ENCODE measurements at regions not wholly inside any gene's neighbourhood (a gene's known extent, or its start where the extent isn't known, plus 50 kb on each side); places are given as distances from the start of the nearest gene placed in this dataset.

DNA sequence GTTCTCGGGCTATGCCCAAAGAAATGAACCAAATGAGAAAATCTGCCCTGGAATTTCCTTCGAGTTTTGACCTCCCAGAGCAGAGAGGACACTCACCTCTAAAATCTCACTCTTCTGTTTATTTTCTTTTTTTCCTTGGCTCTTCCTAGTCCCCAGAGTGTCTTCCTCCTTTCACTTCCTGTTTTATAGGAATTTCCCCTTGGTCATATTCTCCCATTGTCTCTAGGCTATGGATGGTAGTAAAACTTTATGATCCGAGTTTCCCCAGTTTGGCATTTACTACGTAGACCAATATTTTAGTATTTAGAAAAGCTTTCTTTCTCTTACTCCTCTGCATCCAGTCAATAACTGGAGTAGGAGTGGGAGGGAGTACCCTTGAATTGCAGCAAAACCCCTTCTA, 354.5 kb upstream of the ZNF608 start:
- no peak for DNase-seq

DNA sequence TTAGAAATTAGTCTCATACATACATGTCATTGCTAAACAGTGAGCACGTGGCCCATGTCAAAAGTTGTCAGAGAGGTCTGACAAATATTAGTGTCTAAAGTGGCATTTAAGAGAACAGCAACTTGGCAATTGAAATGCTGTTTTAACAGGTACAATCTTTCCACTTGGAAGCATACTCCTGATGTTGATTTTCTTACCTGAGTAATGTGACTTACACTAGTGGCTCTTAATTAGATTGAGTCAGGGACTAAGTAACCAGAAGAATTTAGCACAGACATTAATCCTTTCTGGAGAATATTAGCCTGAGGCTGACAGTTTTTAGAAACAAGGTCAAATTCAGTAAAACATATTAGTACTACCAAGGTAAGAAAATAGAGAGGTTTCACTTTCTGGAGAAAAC, 357.0 kb upstream of the ZNF608 start:
- no peak for DNase-seq

DNA sequence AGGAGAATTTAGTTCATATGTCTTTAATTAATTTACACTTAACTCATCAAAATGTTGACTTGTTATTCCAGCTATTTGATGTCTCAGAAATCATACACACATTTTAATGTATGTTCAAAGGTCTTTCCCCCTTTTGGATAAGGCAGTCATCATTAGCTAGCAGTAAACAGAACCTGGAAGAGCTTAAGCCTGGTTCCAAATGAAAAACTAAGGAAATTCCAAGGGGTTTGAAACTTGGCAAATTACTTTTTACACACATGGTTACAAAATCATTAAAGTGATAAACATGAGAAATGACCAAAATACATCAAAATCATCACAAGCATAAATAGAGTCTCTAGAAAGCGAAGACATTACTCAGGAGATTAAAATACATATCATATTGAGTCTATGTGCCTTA, 359.8 kb upstream of the ZNF608 start:
- DNase-seq: no peak

DNA sequence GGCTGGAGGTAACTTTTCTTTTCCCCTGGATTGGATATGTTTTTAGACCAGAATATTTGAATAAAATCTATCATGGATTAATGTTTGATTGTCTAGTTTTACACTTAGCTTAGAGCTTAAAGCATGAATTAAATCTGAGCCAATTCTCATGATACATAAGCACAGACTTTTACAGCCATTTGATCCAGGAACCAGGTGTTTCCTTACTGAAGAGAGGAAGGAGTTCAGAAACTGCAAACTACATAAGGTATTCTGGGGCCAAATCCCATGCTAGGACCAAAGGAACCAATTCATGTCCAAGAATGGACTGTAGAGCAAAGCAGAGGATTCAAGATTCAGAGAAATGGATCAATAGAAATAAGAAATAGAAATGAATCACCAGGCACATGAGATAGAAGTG, 360.4 kb upstream of the ZNF608 start:
- DNase-seq: no peak

DNA sequence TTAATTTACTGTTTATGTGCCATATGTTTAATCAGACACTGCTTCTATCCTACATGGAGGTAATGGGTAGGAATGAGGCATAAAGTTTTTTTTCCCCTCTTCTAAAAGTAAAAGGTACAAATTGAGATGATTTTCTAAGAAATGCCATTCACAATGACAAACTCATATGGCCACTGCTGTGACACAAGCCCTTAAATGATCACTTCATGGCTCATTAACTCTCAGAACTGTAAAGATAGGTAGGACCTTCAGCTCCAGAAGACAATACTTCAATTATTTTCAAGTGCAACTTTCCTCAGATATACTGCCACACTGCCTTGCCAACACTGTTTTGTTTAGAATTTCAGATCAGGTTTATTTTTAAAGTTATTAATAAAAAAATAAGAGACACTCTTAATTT, 362.9 kb upstream of the ZNF608 start:
- no peak for DNase-seq

DNA sequence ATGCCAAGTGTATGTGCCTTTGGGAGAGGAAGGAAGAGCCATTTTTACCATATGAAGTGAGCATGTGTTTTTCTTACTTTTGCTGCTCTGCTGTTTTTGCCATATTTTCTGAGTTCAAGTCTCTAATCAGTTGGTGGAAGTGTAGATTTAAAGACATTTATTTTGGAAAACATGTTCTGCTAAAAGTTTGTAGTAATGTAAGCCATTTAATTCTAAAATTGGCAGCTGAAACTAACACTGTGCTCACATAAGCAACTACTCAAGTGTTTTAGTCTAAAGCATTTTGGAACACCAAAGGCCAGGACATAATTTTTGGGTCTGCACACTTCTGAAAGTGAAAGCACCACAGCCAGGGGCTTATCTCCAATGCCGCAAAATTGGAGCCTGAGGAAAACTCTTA, 363.4 kb upstream of the ZNF608 start:
- DNase-seq: no peak

DNA sequence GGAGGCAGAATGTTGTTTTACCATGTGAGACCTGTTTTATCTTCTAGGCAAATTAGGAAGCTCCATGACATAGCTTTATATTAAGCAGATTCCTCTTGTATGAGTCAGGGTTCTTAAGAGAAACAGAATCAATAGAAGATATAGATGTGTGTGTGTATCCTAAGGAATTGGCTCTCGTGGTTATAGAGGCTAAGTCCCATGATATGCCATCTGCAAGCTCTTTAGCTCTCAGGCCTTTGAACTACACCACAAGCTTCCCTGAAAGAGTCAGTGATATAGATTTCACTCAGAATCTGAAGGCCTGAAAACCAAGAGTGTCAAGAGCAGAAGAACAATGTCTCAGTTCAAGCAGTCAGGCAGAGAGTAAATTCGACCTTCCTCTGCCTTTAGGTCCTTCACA, 365.8 kb upstream of the ZNF608 start:
- DNase-seq: no peak

DNA sequence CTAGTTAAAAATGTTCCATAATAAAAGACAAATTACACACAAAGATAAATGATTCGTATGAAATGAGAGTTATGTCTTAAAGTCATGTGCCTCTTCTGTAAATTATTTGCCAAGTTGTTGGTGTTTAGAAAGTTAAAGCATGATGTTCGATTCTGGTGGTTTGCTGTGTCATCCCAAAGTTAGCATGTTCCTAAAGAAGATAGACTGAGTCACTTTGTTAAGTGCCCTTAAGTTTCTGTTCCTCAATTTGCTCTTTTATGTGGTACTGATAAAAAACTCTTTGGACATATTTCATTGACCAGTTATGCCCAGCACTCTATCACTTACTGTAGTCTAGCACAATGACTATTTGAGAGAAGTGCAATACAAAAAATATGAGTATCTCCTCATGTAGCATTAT, 366.9 kb upstream of the ZNF608 start:
- no peak for DNase-seq

DNA sequence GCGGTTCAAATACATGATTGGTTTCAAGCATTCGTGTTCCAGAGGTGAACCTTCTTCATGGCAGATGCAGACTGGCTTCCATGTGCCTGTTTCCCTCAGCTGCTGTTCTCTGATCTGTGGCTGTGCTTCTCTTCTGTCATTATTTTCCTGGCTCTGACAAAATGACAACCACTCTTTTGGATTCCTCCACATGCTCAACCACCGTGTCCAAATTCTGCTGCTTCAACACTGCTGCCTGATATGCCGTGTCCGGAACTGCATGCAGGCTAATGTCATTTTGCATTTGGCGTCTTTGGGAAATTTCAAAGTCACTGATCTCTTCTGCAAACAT, 368.7 kb upstream of the ZNF608 start:
- no peak for DNase-seq

DNA sequence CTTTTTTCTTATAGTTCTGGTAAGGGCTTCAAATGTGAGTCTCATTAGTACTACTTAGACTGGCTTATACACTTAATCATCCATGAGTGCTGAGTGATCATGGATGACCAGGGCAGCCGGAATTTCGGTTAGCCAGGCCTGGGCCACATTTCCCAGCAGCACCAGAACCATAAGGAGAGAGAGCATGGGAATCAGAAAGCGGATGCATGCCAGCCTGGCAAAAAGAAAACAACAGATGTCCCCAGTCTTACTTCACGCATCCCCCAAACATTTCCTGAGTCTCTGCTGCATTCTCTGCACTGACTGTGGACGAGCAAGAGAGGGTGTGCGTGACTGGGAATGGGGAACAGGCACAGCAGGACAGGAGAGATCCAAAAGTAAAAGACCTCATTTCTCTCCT, 371.1 kb upstream of the ZNF608 start:
- no peak for DNase-seq

DNA sequence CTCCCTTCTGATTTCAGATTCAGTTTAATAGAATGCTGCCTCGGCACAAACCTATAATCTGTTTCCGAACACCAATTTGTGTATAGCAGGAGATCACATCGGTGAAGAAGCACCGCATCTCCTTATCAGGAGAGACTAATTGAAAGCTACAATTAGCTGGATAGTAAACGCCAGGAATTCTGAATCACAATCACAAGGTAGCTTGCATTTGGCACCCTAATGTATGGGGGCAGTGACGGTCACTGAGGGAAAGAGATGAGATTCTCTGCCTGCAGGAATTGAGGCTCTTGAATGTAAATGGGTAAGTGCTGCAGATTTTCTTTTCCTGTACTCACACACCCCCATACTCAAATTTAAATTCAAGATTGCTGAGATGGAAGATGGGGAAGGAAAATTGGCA, 373.6 kb upstream of the ZNF608 start:
- DNase-seq: no peak

DNA sequence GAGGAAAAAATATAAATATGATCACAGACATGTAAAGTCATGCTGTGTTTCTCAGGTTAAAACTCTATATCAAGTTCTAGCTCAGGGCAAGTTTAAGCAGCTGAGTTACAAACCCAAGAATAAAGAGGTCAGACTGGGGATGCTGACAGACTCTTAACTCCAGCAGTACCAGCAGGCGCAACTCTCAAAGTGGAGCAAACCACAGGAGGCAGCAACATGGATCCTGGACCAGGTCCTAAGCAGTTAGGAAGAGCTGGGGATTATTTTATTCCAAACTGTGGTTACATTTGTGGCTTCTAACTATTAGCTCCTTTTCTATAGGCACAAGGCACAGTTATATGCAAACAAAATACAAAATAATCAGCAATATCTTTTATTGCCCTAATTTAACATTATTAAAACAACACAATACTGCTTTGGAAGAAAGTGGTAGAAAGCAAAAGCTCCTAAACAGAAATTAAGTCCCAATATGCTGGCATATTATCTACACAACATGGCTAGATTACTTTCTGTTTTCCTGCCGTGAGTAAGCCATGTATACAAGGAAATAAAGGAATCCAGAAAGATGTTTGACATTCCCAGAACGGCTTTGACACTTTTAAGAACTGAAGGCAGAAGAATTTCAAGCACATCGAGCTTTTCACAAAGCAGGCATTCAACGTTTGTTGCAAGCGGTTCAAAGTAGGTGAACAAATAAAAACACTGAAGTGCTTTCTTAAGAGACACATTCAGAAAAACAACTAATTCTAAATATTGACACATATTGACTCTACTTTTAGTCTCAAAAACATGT, 378.8 kb upstream of the ZNF608 start:
- DNase-seq: no peak

DNA sequence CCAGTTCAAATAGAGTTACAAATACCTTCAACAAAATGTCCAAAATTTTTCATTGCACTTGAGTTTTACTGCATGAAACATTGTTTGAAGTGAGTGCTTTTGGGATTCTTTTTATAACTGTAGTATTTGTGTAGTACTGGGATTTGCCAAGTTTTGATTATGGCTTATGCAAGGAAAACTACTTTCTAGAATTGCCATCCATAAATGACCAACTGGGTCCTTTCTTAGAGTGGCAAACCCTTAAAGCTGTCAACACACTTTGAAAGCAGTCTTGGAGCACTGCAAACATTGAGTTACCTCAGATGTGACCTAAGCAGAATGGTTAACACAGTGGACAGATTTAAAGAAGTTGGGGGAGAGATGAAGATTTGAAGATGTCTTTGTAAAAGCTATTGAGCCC, 379.6 kb upstream of the ZNF608 start:
- no peak for DNase-seq

DNA sequence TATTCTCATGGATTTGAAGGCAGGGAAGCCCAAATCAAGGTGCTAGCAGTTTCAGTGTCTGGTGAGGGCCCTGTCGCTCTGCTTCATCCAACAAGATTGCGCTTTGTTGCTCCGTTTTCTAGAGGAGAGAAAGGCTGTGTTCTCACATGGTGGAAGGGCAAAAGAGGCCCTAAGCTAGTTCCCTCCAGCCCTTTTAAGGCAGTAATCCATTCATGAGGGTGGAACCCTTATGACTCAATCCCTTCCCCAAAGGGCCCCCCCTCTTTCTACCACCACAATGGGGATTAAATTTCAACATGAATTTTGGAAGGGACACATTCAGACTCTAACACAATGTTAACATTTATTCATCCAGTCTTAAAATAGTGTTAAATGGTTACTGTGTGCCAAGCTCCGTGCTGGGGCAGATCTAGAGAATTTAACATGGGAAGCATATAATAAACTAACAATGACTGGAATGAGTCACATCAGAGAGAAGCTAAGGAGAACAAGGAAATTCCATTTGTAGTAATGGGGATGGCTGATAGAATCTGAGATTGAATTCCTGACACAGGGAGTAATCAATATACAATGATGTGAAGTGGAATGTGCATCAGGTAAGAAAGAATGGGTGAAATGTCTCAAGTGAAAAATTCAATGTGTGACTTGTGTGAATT, 382.8 kb upstream of the ZNF608 start:
- no peak for DNase-seq

DNA sequence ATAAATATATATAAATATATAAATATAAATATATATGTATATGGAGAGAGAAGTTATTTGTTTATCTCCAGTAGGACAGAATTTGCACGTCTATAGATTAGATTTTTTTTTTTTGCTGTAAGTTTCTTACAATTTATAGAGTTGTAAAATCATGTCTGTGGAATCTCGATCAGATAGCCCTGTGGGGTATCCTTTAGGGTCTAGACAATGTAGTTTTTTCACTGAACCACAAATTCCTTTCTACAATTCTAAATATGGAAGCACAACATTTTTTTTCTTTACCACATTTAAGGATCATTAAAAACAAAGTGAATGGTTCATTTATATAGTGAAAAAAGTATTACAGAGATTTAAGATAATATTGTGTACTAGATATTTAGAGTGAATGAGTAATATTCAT, 384.2 kb upstream of the ZNF608 start:
- no peak for DNase-seq

DNA sequence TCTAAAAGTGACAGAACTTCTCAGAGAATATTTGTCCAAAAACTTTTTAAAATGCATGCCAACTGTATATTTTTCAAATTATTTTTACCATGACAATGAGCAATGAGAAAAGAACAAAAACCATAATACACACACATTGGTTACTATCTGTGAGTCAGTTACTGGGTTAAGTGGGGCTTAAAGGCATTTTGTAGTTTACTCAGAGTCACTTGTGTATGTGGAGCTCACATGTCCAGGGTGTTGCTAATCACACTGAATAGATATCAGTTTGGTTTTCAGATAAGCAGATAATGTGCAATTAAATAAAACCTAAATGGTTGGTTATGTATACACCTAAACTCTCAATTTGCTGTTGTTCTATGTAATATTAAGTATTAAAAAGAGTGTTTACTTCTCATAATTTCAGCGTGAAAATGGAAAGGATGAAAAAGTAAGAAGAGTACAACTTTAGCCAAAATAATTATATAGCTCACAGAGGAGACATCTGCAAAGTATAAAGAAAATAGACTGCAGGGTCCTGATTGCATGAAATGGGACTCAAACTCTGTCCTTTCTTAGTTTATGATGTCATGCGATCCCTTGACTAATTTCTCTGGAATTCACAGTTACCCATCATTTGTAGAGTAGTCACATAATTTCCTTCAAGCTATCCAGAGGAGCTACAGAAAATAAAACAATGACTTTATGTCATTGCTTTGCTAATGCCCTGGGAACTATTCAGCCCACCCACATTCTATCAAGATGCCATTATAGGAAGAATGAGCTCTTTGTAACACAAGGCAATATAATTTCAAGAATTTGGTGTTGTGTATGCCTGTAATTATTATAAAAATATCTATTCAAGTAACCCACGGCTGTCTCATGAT, 388.0 kb upstream of the ZNF608 start:
- DNase-seq: no peak

DNA sequence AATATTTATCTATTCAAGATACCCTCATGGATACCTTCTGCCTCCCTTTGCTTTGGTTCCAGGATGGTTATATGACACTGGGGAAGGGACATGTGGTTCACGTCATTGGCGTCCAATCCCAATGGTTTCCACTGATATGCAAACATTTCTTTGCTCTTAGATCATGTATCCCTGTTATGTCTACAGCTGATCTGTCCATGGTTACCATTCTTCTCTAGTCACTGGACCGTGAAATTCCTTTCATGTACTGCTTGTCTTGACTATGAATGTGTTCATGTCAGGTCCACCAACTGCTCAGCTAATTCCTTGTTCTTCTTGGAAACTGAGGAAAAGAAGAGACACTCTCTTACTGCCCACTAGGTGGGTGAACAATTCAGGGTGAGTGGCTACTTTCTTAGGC, 391.1 kb upstream of the ZNF608 start:
- no peak for DNase-seq

DNA sequence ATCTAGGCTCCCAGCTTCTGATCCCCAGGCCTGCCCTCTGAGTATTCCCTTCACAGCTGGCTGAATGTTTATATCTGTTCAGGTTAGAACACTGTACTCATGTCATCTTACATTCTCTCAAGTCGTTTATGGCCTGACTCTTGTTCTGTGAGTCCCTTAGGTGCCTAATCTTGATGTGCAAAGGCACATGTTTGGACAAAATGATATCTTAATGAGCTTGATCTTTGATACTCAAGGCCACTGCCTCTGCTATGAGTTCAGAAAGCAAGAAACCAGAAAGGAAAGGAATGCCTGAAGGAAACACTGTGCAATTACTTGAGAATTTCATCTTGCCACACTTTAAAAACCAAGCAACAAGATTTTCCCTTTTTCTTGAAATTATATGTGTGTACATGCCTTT, 391.8 kb upstream of the ZNF608 start:
- no peak for DNase-seq

DNA sequence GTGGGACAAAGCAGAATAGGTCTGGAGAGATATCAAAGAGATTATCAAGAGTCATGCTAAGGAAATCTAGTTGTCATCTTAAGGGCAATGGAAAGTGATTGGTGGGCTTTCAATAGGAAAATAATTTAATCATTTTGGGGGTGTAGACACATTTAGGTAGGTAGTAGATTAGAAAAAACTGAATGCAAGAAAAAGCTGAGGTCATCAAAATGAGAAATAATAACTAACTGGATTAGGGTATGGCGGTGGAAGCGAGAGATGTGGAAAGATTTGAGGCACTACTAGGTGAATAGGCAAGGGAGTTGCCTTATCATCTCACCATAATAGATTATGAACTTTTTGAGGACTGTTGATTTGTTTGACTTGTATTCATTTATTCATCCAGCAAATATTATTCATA, 393.2 kb upstream of the ZNF608 start:
- DNase-seq: no peak

DNA sequence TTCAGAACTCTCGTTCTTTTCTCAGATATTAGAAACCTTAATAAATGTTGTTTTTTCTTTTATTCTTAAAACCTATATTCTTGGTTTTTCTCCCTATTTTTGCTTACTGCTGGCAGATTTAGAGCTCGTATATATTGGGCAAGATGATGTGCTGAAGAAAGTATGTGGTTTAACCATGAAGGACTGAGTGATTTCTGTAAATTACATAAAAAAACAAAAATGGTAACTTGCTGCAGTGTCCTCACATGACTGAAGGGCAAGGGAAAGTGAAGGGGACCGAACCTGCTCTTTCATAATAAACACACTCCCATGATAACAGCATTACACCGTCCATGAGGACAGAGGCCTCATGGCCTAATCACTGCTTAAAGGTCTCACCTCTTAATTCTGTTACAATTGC, 393.8 kb upstream of the ZNF608 start:
- no peak for DNase-seq

DNA sequence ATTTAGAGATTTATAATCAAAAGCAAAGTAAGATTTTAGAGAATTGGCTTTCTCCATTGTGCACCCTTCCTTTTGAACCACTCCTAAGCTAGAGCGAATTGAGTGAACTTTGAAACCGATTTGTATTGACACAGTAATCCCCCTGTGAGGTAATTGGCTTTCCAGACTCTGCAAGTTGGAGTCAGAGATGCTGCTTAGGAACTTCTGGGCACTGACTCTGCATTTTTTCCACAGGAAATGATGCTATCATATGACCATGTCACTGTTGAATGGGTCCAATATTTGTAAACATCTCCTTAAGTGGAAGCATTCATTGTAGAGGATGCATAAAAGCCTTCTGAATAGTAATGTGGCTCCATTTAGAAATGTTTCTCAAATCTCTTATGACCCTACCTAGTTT, 394.4 kb upstream of the ZNF608 start:
- no peak for DNase-seq

DNA sequence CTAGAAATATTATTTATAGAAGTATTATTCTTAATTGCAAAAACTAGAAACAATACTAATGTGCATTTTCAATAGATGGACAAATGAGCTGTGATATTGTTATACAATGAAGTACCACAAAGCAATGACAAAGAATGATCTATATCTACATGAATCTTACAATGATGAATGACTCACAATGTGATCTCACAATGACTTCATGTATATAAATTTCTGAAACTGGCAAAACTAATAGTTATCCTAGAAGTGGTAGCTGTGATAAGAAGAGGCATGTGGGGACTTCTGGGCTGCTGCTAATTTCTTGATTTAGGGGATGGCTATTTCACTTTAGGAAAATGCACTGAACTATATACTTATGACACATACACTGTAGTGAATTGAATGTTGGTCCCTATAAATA, 396.0 kb upstream of the ZNF608 start:
- no peak for DNase-seq

DNA sequence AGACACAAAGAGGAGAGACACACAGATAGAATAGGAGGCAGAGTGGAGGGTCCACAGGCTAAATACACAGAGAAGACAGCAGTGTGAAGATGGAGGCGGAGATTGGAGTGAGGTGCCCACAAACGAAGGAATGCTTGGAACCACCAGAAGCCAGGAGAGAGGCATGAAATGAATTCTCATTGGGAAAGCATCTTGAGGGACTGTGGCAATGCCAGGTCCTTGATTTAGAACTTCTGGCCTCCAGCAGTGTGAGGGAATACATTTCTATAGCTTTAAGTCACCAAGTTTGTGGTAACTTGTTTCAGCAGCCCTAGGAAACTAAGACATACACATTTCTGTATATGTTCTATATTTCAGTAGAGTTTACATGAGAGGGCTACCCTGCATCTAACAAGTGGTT, 396.6 kb upstream of the ZNF608 start:
- DNase-seq: no peak

DNA sequence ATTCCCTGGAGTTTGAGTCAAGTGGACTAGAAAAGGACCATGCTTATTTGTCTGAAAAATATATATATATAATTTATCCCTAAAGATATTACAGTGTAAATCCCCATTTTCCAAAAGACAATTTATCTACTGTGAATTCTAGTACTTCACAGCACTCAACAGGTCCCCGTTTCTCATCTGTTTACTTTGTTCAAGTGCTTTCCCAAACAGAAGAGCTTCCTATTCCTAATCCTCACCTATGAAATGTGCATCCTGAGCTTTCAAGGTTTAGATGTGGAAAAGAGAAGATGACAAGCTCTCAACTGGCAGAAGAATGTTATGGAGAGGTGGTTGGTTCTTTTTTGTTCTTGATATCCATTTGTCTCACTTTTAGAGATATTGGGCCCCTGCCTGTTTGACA, 401.6 kb upstream of the ZNF608 start:
- no peak for DNase-seq
